Chondrocyte (in vitro differentiated cells): ENCODE measurements at regions not wholly inside any gene's neighbourhood (a gene's known extent, or its start where the extent isn't known, plus 50 kb on each side); places are given as distances from the start of the nearest gene placed in this dataset.
A peak's percentile ranks its signal among the peaks of the same experiment; 100 is the strongest.

Source experiments
- DNase-seq: peaks from one replicate; pipeline ENCODE4 v3.0.0; 2021; ENCODE audit warnings: mixed read lengths, low spot score
- H3K27ac Mint-ChIP-seq: one replicate; pipeline ENCODE4 v1.8.0; 2021; ENCODE audit warnings: mild to moderate bottlenecking, moderate library complexity, mixed read lengths; ENCODE audit not compliant: unreplicated experiment
- H3K27me3 Mint-ChIP-seq: 2 replicates; pipeline ENCODE4 v1.8.0; 2021; ENCODE audit warnings: low read depth, mixed read lengths
- H3K36me3 Mint-ChIP-seq: 2 replicates; pipeline ENCODE4 v1.8.0; 2021; ENCODE audit warnings: low read depth, mixed read lengths
- H3K4me1 Mint-ChIP-seq: 2 replicates; pipeline ENCODE4 v1.8.0; 2021; ENCODE audit warnings: low read depth, mild to moderate bottlenecking, mixed read lengths
- H3K4me3 Mint-ChIP-seq: one replicate; pipeline ENCODE4 v1.8.0; 2021; ENCODE audit warnings: mild to moderate bottlenecking, moderate library complexity, mixed read lengths; ENCODE audit not compliant: unreplicated experiment
- H3K9me3 Mint-ChIP-seq: 2 replicates; pipeline ENCODE4 v1.8.0; 2021; ENCODE audit warnings: low read depth, mixed read lengths
- TF ChIP-seq, protein P1 (sequence below): fragments of 200-600 bp; sonication (generic); IDR thresholded peaks from 2 replicates; pipeline ENCODE4 v1.5.0; 2021; ENCODE audit warnings: antibody characterized with exemption, mild to moderate bottlenecking, moderate library complexity

DNA sequence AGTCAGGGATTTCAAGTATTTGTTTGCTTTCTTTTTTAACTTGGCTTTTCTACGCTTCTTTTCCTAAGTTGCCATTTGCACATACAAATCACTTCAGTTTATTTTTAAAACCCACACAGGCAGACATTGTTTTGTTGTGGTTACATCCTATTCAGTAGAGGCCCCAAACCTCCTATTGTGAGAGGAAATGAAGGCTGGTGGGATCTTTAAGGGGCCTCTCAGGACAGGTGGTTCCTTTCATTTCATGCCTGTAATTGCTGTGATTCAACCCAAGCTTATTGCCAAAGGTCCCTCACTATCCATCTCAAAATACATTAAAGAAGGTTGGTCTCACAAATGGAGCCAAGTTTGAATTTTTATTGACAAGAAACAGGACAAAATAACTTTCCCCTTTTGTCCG, 257.1 kb downstream of the ADAMTS20 start:
- peaks cover 45% of the 10 kb centered on the region for H3K4me1 Mint-ChIP-seq
- no peak for DNase-seq
- no peaks in the 10 kb centered on the region for H3K27me3 Mint-ChIP-seq
- H3K27ac Mint-ChIP-seq: no peak overlapping the region
- H3K36me3 Mint-ChIP-seq: no peaks in the 10 kb centered on the region
- no peaks in the 10 kb centered on the region for H3K9me3 Mint-ChIP-seq
- no peak overlapping the region for H3K4me3 Mint-ChIP-seq
- TF ChIP-seq, protein P1, sequence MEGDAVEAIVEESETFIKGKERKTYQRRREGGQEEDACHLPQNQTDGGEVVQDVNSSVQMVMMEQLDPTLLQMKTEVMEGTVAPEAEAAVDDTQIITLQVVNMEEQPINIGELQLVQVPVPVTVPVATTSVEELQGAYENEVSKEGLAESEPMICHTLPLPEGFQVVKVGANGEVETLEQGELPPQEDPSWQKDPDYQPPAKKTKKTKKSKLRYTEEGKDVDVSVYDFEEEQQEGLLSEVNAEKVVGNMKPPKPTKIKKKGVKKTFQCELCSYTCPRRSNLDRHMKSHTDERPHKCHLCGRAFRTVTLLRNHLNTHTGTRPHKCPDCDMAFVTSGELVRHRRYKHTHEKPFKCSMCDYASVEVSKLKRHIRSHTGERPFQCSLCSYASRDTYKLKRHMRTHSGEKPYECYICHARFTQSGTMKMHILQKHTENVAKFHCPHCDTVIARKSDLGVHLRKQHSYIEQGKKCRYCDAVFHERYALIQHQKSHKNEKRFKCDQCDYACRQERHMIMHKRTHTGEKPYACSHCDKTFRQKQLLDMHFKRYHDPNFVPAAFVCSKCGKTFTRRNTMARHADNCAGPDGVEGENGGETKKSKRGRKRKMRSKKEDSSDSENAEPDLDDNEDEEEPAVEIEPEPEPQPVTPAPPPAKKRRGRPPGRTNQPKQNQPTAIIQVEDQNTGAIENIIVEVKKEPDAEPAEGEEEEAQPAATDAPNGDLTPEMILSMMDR: no peak

DNA sequence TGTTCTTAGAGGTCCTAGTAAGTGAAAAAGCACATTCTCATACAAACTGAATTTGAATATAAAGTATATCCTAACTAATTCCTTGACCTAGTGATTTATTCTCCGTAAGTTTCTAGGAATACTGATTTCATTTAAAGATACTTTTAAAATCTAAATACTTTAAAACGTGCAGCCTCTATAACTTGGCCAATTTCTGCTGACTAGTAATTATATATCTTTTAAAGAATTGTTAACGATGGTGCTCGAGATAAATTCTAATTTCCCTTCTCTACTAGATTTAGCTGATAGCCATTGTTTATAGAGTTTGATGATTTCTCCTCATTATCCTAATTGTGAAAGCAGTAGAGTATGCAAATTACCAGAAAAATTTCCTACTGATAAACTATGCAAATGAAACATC, 257.9 kb downstream of the ADAMTS20 start:
- no peak for DNase-seq
- H3K4me3 Mint-ChIP-seq: no peak overlapping the region
- no peaks in the 10 kb centered on the region for H3K36me3 Mint-ChIP-seq
- TF ChIP-seq, protein P1: no peak
- H3K27ac Mint-ChIP-seq: no peak overlapping the region
- H3K4me1 Mint-ChIP-seq: peaks cover 46% of the 10 kb centered on the region
- no peaks in the 10 kb centered on the region for H3K9me3 Mint-ChIP-seq
- no peaks in the 10 kb centered on the region for H3K27me3 Mint-ChIP-seq

DNA sequence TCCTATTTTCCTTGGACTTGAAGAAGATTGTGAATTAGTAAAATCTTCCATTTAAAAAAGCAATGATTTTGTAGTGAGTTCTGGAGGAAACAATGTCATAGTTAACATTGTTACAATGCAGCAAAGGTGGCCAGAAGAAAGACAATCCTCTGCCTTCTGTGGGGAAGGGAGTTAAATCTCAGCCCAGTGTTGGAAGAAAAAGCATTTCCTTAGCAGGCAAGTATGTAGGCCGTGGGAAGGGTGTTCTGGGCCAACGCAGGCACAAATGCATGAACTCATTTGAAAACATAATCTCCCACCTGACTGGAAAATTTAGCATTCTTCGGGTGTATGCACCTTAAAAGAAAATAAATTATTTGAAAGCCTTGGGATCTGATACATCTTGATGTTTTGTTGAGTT, 258.6 kb downstream of the ADAMTS20 start:
- Mint-ChIP-seq H3K36me3 (no peaks in the 10 kb centered on the region), H3K4me3 (no peak overlapping the region), H3K27ac (peak overlapping the region; percentile 14), H3K27me3 (no peaks in the 10 kb centered on the region), H3K9me3 (no peaks in the 10 kb centered on the region), H3K4me1 (peaks cover 50% of the 10 kb centered on the region)
- TF ChIP-seq, protein P1: no peak
- no peak for DNase-seq

DNA sequence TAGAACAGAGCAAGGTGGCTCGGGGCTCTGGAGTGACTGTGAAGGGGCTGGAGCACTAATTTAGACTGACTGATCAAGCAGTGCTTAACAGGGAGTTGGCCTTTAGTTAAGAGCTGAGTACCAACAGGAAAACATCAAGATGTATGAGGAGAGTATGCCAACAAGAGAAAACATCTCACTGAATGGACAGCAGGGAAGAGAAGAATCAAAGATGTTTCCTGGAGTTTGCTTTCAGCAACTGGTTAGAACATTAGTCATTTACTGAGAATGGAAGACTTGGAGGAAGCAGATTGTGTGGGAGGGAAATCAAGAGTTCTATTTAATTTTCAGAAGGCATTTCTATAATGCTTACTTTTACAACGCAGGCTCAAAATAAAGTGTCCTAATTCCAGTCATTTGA, 259.3 kb downstream of the ADAMTS20 start:
- TF ChIP-seq, protein P1: no peak
- H3K4me3 Mint-ChIP-seq: no peak overlapping the region
- H3K9me3 Mint-ChIP-seq: no peaks in the 10 kb centered on the region
- DNase-seq: no peak
- no peaks in the 10 kb centered on the region for H3K36me3 Mint-ChIP-seq
- H3K4me1 Mint-ChIP-seq: peaks cover 50% of the 10 kb centered on the region
- H3K27ac Mint-ChIP-seq: peak overlapping the region; percentile 56
- H3K27me3 Mint-ChIP-seq: no peaks in the 10 kb centered on the region

DNA sequence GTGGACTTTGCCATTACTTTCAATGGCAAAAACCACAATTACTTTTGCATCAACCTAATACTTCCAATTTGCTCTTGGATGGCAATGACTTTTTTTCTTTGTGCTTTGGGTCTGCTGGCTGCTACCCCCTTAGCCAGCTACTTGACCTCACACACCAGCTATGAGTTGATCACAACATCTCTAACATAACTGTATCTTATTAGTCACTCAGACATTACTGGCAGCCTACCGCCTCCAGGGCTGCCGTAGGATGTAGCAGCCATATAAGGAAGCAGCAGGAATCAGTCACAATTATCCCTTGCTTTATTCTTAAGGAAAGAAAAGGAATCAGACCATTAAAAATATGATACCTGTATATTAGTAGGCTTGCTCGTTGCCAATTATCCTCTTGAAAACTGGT, 260.5 kb downstream of the ADAMTS20 start:
- no peak for DNase-seq
- Mint-ChIP-seq H3K4me3 (no peak overlapping the region), H3K4me1 (peaks cover 61% of the 10 kb centered on the region), H3K27me3 (no peaks in the 10 kb centered on the region), H3K27ac (no peak overlapping the region), H3K36me3 (no peaks in the 10 kb centered on the region), H3K9me3 (no peaks in the 10 kb centered on the region)
- TF ChIP-seq, protein P1: no peak
